IPS DF 19.7 (cell line): ENCODE measurements at regions not wholly inside any gene's neighbourhood (a gene's known extent, or its start where the extent isn't known, plus 50 kb on each side); places are given as distances from the start of the nearest gene placed in this dataset.

Experiments used
- DNase-seq: peaks from one replicate; pipeline ENCODE4 v3.0.0-alpha.2; 2013; ENCODE audit warnings: low read depth, low spot score

- no peak for DNase-seq
Measured at GRCh38 chr5:141800617-141801016, 77.6 kb downstream of the PCDH1 start.

GRCh38 chr5:141799507-141800167, 78.6 kb downstream of the PCDH1 start:
- no peak for DNase-seq

GRCh38 chr5:141797425-141797824, 80.8 kb downstream of the PCDH1 start:
- no peak for DNase-seq

GRCh38 chr5:141795421-141795820, 82.8 kb downstream of the PCDH1 start:
- no peak for DNase-seq

- DNase-seq = no peak
Measured at GRCh38 chr5:141793881-141794280, 84.3 kb downstream of the PCDH1 start.

GRCh38 chr5:141793403-141793802, 84.8 kb downstream of the PCDH1 start:
- no peak for DNase-seq

- DNase-seq = no peak
Measured at GRCh38 chr5:141790630-141791029, 87.6 kb downstream of the PCDH1 start.

- DNase-seq = no peak
Measured at GRCh38 chr5:141789330-141789729, 88.9 kb downstream of the PCDH1 start.

- no peak for DNase-seq
Measured at GRCh38 chr5:141788296-141788970, 89.8 kb downstream of the PCDH1 start.

- DNase-seq = no peak
Measured at GRCh38 chr5:141787376-141787775, 90.8 kb downstream of the PCDH1 start.

- DNase-seq = no peak
Measured at GRCh38 chr5:141786700-141787099, 91.5 kb downstream of the PCDH1 start.

GRCh38 chr5:141785711-141786110, 92.5 kb downstream of the PCDH1 start:
- DNase-seq = no peak

- DNase-seq = no peak
Measured at GRCh38 chr5:141785135-141785534, 93.1 kb downstream of the PCDH1 start.

- DNase-seq = no peak
Measured at GRCh38 chr5:141784529-141784928, 93.7 kb downstream of the PCDH1 start.

GRCh38 chr5:141783947-141784296, 94.3 kb downstream of the PCDH1 start:
- DNase-seq = no peak

GRCh38 chr5:141783005-141783946, 94.9 kb downstream of the PCDH1 start:
- DNase-seq = no peak

- no peak for DNase-seq
Measured at GRCh38 chr5:141781910-141782309, 96.3 kb downstream of the PCDH1 start.

GRCh38 chr5:141780952-141781781, 97.0 kb downstream of the PCDH1 start:
- DNase-seq = no peak

- no peak for DNase-seq
Measured at GRCh38 chr5:141780240-141780951, 97.8 kb downstream of the PCDH1 start.

GRCh38 chr5:141779503-141779973, 97.5 kb upstream of the ARAP3 start:
- no peak for DNase-seq

- no peak for DNase-seq
Measured at GRCh38 chr5:141778683-141779082, 96.7 kb upstream of the ARAP3 start.
